Panc1 (cell line): ENCODE measurements at regions not wholly inside any gene's neighbourhood (a gene's known extent, or its start where the extent isn't known, plus 50 kb on each side); places are given as distances from the start of the nearest gene placed in this dataset.

Source experiments
- ATAC-seq: fragments of 200-7000 bp; cut with Tn5 transposase; 2 replicates; pipeline ENCODE4 v1.9.1; 2020; ENCODE audit warnings: mild to moderate bottlenecking, moderate library complexity
- BruUV-seq: library from RNA; stranded (reverse); fragments of 400-500 nt; replicated peaks from 2 replicates; lab custom pipeline; 2021; lab: Mats Ljungman, UMichigan
- CTCF ChIA-PET: fragments of 300-600 bp; sonication (Branson Sonifier 250); formaldehyde crosslinking; loops from one replicate; lab custom pipeline; 2022; ENCODE audit warnings: antibody characterized with exemption; lab: Charles Lee
- POLR2A ChIA-PET: fragments of 300-600 bp; sonication (Branson Sonifier 250); formaldehyde crosslinking; loops from one replicate; lab custom pipeline; 2022; ENCODE audit warnings: antibody characterized with exemption; lab: Charles Lee
- DNase-seq: peaks from one replicate; pipeline ENCODE4 v3.0.0-alpha.2; 2010; ENCODE audit warnings: low read depth, low spot score
- H3K27ac ChIP-seq: 2 replicates; pipeline ENCODE4 v1.5.1; 2011; ENCODE audit warnings: mild to moderate bottlenecking, low read length, inconsistent platforms
- H3K27me3 ChIP-seq: fragments of 200-500 bp; sonication (Bioruptor generic); 2 replicates; pipeline ENCODE4 v1.6.0; 2014; ENCODE audit warnings: low read length, inconsistent platforms; ENCODE audit not compliant: control insufficient read depth, insufficient read depth
- H3K36me3 ChIP-seq: fragments of 200-500 bp; sonication (Bioruptor generic); 2 replicates; pipeline ENCODE4 v1.5.1; 2014; ENCODE audit warnings: inconsistent platforms, mild to moderate bottlenecking, low read length, moderate library complexity; ENCODE audit not compliant: control insufficient read depth, insufficient read depth
- H3K4me1 ChIP-seq: 2 replicates; pipeline ENCODE4 v1.5.1; 2011; ENCODE audit warnings: inconsistent platforms, mild to moderate bottlenecking, low read length, moderate library complexity; ENCODE audit not compliant: control insufficient read depth, insufficient read depth
- H3K4me3 ChIP-seq, 2 experiments: 2 replicates each; pipeline ENCODE4 v1.5.1; 2011 to 2012; ENCODE audit warnings: low read depth in 2 of 2, low read length in 2 of 2, mild to moderate bottlenecking in 2 of 2, inconsistent platforms in 1 of 2, moderate library complexity in 1 of 2
- H3K9me3 ChIP-seq: fragments of 200-500 bp; sonication (Bioruptor generic); 2 replicates; pipeline ENCODE4 v1.5.1; 2014; ENCODE audit warnings: low read depth, mild to moderate bottlenecking, inconsistent platforms, low read length, moderate library complexity; ENCODE audit not compliant: control insufficient read depth, insufficient read depth
- CTCF ChIP-seq: fragments of 450-650 bp; IDR thresholded peaks from 2 replicates; pipeline ENCODE4 v1.5.1; 2017; ENCODE audit warnings: mild to moderate bottlenecking
- POLR2AphosphoS5 ChIP-seq: IDR thresholded peaks from 2 replicates; pipeline ENCODE4 v1.6.1; 2012; ENCODE audit warnings: mild to moderate bottlenecking, low read depth, low read length, moderate library complexity
- SIN3A ChIP-seq: IDR thresholded peaks from 2 replicates; pipeline ENCODE4 v1.6.1; 2012; ENCODE audit warnings: low read depth, mild to moderate bottlenecking, low read length, moderate library complexity, borderline replicate concordance; ENCODE audit not compliant: insufficient read depth
- TCF7L2 ChIP-seq: IDR thresholded peaks from 2 replicates; pipeline ENCODE4 v1.6.1; 2011; ENCODE audit warnings: mild to moderate bottlenecking, low read depth, low read length, inconsistent platforms
- in situ Hi-C: cut with HindIII; loops from 2 replicates; pipeline ENCODE4 v1.10.0; 2016; ENCODE audit warnings: low sequenced_read_pairs, low pct_unique_long_range_greater_than_20kb
- intact Hi-C: fragments of 100-400 bp; cut with micrococcal nuclease; formaldehyde crosslinking; loops from one replicate; pipeline ENCODE4 v1.10.0; 2022; ENCODE audit not compliant: unreplicated experiment
- TF ChIP-seq, protein P1 (sequence below), 2 experiments: IDR thresholded peaks; 2 replicates each; pipeline ENCODE4 v1.6.1; 2011 to 2012; ENCODE audit warnings: low read depth in 2 of 2, control low read depth in 1 of 2, low read length in 1 of 2, mild to moderate bottlenecking in 1 of 2, moderate library complexity in 1 of 2; ENCODE audit not compliant: insufficient read depth in 1 of 2

DNA sequence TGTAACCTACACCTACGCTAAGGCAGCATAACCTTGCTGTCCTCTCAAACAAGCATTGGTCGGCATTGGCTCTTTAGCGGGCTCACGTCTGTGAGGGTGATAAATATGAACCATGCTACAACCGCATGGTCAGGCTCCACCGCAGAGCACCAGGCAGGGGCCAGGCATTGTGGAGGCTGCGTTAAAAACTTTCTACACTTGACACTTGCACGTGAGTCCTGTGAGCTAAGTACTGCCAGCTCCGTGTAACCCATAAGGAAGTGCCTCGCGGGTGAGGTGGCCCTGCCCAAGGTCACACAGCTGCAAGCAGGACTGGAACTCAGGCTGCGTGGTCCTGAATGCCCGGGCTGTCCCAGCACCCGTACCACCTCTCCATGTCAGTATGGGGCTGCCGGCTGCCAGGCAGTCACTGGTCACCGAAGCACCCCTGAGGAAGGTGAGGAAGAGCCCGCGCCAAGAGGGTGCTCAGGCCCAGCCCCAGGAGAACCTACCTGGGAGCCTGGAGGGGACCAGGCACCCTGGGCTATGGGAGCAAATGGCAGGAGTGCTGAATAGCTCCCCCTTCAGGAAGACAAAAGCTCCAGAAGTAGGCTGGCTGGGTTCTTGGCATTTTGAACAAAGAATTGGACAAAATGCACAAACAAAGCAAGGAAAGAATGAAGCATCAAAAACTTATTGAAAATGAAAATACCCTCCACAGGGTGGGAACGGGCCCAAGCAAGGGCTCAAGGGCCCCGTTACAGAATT is 271.1 kb upstream of the RAB6C start:
- ChIA-PET CTCF (no interaction called here), POLR2A (no interaction called here)
- intact Hi-C loops, result no loop called here
- BruUV-seq, result no TSS peak
- ATAC-seq (no peak), DNase-seq (no peak)
- Histone ChIP-seq H3K4me1 (no peaks in the 10 kb centered on the region), H3K27me3 (peaks cover 2% of the 10 kb centered on the region; the same call in 1 of the 2 replicates), H3K36me3 (no peaks in the 10 kb centered on the region), H3K9me3 (no peaks in the 10 kb centered on the region), H3K27ac (no peak overlapping the region), H3K4me3 (no peak overlapping the region)
- in situ Hi-C loops, result no loop called here
- TF ChIP-seq, protein P1, sequence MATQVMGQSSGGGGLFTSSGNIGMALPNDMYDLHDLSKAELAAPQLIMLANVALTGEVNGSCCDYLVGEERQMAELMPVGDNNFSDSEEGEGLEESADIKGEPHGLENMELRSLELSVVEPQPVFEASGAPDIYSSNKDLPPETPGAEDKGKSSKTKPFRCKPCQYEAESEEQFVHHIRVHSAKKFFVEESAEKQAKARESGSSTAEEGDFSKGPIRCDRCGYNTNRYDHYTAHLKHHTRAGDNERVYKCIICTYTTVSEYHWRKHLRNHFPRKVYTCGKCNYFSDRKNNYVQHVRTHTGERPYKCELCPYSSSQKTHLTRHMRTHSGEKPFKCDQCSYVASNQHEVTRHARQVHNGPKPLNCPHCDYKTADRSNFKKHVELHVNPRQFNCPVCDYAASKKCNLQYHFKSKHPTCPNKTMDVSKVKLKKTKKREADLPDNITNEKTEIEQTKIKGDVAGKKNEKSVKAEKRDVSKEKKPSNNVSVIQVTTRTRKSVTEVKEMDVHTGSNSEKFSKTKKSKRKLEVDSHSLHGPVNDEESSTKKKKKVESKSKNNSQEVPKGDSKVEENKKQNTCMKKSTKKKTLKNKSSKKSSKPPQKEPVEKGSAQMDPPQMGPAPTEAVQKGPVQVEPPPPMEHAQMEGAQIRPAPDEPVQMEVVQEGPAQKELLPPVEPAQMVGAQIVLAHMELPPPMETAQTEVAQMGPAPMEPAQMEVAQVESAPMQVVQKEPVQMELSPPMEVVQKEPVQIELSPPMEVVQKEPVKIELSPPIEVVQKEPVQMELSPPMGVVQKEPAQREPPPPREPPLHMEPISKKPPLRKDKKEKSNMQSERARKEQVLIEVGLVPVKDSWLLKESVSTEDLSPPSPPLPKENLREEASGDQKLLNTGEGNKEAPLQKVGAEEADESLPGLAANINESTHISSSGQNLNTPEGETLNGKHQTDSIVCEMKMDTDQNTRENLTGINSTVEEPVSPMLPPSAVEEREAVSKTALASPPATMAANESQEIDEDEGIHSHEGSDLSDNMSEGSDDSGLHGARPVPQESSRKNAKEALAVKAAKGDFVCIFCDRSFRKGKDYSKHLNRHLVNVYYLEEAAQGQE (IDR thresholded peaks at IDR 0.05; ENCODE audit: insufficient read depth in 1 of 2, low read depth in 2 of 2, low read length in 1 of 2), result no peak
- TF ChIP-seq POLR2AphosphoS5, result no peak
- TF ChIP-seq TCF7L2, result no peak
- TF ChIP-seq CTCF, result peak; percentile 45
- TF ChIP-seq SIN3A, result no peak

DNA sequence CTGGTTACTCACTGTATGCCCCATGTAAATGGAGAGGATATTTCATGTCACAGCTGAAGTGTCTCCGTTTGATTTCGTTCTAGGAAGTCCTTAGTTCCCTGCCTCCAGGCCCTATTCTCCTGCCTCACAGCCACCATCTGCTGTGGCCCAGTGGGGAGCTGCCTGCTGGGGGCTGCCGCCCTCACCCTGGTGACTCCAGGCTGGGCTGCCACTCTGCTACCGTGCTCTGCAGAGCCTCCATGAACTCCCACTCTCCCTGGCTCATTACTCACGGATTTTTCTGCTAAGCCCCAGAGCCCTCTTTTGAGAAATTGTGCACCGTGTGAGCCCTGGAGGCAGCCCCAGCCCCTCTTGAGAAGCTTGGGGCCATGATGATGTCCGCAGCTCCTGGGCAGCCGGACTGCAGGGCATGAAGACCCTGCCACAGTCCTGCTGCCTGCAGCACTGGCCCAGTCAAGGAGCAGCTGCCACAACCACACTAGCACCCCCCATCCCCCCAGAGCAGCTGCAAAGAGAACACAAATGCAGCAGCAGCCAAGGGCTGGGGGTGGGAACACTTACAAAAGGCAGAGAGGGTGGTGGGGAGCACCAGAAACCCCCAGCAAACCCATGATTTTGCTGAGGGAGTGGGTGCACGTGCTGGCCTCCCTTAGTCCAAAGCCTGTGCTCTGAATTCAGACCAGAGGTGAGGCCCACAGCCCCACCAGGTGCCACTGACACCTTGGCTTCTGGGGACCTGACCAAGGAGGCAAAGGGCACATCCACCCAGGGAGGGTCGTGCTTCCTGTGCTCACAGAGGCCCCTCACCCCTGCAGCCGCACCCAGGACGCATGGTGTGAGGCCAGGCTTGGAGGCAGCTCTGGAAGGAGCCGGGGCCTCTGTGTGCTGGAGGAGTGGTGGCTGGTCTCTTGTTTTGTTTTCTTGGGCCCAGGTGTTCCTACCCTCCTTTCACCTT is 270.2 kb upstream of the RAB6C start:
- ChIA-PET CTCF (no interaction called here), POLR2A (no interaction called here)
- ATAC-seq (no peak), DNase-seq (no peak)
- intact Hi-C loops (no loop called here), in situ Hi-C loops (no loop called here)
- H3K4me3 ChIP-seq, result no peak overlapping the region
- H3K4me1 ChIP-seq, result no peaks in the 10 kb centered on the region
- H3K36me3 ChIP-seq, result no peaks in the 10 kb centered on the region
- peaks cover 2% of the 10 kb centered on the region for H3K27me3 ChIP-seq
- no peak for TF ChIP-seq POLR2AphosphoS5
- no peak for TF ChIP-seq SIN3A
- no TSS peak for BruUV-seq
- H3K27ac ChIP-seq, result no peak overlapping the region
- no peaks in the 10 kb centered on the region for H3K9me3 ChIP-seq
